NAMALWA (cell line): ENCODE measurements at regions not wholly inside any gene's neighbourhood (a gene's known extent, or its start where the extent isn't known, plus 50 kb on each side); places are given as distances from the start of the nearest gene placed in this dataset.

ENCODE experiments used
- DNase-seq: peaks from one replicate; pipeline ENCODE4 v3.0.0-alpha.2; 2015; ENCODE audit warnings: low spot score

- DNase-seq: no peak
Observed at GRCh38 chr10:117927332-117927731, 119.4 kb downstream of the RAB11FIP2 start.

- DNase-seq: no peak
Observed at GRCh38 chr10:117927871-117928270, 118.9 kb downstream of the RAB11FIP2 start.

DNA sequence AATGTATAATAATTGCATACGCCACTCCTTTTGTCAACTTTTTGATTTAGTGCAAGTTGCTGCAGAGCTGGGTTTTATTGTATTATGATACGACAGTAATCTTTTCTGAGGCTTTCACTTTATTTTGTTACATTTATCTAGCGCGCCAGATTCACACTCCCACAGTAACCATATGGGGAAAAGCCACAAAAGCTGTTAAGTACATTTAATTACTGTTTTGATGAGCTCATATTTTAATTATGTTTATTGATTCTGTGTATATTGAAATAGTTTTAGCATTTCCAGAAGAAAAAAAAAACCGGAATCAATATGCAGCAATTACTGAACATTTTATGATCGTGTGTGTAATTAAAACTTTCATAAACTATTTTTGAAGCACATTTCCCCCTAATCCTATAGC lies 118.5 kb downstream of the RAB11FIP2 start:
- DNase-seq: no peak

GRCh38 chr10:117928741-117929140 lies 118.0 kb downstream of the RAB11FIP2 start:
- DNase-seq: no peak

GRCh38 chr10:117929327-117930067 lies 117.2 kb downstream of the RAB11FIP2 start:
- DNase-seq: no peak

GRCh38 chr10:117931078-117931477 lies 115.7 kb downstream of the RAB11FIP2 start:
- DNase-seq: no peak

DNA sequence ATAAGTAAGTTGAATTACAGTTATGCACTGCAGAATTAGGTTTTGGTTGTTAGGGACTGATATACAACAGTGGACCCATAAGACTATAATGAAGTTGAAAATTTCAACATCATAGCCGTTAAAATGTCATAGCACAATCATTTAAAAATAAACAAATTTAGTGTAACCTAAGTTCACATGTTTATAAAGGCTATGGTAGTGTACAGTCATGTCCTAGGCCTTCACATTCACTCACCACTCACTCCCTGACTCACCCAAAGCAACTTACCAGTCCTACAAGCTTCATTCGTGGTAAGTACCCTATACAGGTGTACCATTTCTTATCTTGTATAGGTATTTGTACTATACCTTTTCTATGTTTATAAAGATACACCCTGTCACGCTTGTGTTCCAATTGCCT lies 113.7 kb downstream of the RAB11FIP2 start:
- DNase-seq: no peak

GRCh38 chr10:117934477-117934876 lies 112.3 kb downstream of the RAB11FIP2 start:
- DNase-seq: no peak

DNA sequence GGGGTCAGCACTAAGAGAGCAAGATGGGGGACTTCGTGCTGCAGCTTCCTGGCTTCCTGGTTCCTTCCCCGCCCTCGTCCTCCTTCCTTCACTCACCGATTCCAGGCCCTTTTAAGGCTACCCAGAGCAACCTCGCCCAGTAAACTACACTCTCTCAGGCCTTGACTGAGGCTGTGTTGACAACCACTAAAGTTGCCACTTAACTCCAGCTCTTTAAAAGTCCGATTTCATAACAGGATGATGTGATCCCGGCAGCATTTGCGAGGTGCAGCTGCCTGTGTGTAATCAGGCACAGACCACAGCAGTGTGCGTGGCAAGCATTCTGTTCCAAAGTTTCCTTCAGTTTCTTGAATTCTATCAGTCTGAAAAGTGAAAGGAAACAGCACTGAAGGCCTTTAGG lies 110.6 kb downstream of the RAB11FIP2 start:
- no peak for DNase-seq

- no peak for DNase-seq
Observed at GRCh38 chr10:117936566-117936965, 110.2 kb downstream of the RAB11FIP2 start.

DNA sequence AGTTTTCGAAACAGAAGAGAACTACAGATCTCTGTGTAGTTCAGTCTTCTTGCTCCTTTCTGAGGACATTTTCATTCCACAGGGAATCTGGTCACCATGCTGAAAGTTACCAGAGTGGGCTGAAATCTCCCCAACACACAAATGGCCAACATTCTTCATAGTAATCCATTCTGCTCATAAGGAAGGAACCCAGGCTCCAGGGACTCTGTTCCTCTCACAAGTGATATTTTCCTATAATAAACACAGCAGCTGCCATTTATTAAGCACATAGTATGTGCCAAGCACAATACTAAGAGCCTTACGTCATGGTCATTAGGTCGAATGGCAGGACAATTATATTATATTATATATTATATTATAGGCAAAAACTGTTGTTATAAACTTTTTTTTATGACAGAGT lies 109.8 kb downstream of the RAB11FIP2 start:
- DNase-seq: no peak

- no peak for DNase-seq
Observed at GRCh38 chr10:117938104-117938503, 108.6 kb downstream of the RAB11FIP2 start.

DNA sequence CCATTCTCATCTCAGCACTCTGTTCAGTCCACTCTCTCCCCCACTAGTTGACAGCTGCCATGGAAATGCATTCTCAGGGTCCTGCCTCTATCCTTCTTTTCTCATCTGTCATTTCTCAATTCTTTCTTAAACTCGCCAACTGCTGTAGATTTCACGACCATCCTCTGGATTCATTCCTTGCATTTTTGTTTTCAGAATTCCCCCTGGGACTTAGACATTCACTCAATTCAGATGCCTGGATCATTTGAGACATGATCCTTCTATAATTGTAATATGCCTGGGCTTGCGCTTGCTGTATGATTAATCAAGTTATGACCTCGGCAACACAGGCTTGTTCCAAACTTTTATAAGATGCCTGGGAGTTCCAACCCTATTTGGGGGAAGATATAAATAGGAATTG lies 104.5 kb downstream of the RAB11FIP2 start:
- DNase-seq: no peak

DNA sequence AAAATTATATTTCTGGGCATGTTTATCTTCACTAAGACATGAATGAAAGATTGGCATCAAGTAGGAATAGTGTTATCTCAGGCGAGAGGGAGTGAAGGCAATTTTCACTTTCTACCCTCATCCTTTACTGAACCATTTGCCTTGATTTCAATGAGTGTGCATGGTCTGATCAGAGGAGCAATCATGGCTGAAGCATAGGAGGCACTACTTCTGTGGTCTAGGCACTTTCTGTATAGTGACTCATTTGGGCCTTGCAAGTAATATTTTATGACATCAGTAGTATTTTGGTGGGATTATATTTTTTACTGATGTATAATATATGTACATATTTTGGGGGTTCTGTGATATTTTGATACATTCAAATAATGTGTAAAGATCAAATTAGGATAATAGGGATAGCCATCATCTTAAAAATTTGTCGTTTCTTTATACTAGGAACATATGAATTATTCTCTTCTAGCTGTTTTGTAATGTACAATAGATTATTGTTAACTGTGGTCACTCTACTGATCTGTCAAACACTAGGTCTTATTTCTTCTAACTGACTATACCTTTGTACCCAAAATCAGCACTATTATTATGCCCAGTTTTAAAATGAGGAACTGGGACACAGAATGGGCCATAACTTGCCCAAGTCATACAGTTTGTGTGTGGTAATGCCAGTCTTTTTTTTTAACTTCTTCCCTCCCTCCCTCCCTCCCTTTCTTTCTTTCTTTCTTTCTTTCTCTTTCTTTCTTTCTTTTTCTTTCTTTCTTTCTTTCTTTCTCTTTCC lies 101.9 kb downstream of the RAB11FIP2 start:
- no peak for DNase-seq

DNA sequence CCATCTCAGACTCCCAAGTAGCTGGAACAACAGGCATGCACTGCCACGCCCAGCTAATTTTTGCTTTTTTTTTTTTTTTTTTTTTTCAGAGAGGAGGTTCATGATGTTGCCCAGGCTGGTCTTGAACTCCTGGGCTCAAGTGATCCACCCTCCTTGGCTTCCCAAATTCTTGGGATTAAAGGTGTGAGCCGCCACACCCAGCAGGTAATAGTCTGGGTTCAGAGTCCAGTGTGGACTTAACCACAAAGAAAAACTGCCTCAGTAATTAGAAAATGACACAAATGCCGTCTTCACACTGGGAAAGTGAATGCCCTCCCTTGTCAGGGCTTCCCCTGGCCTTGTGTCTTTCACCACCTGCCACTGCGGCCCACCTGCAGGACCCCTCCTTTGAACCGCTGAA lies 101.1 kb downstream of the RAB11FIP2 start:
- DNase-seq: no peak

DNA sequence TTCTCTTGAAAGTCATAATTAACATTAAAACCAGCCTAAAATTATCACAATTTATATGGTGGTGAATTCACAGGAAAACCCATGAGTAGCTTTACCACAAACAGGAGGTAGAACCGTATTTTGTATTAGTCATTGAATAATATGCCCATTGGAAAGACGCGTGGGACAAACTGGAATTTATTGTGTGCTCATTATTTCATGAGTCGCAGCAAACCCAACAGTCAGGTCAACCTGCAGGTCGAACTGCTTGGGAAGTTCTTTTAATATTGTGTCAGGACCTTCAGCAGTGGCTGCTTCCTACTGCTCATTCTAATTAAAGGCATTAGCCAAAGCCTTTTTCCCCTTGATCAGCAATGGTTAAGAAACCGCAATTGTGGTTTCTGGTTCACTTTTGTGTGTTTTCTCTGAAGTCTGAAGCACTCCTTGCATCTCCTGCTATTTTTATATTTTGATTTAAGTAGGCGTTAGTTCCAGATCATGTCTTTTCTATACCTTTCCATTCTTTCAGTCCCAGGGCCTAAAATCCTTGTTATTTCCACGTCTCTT lies 100.1 kb downstream of the RAB11FIP2 start:
- DNase-seq: no peak

DNA sequence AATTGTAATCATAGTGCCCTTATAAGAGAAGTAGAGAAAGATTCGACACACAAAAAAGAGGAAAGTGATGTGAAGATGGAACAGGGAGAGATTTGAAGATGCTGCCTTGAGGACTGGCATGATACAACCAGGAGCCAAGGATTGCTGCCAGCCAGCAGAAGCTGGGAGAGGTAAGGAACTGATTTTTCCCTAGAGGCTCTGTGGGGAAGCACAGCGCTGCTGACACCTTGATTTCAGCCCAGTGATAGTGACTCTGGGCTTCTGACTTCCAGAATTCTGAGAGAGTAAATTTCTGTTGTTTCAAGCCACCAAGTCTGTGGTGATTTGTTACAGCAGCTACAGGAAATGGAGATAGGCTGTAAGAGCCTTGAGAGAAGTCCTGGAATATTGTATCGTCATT lies 98.2 kb downstream of the RAB11FIP2 start:
- DNase-seq: no peak

- DNase-seq: no peak
Observed at GRCh38 chr10:117950408-117950807, 96.3 kb downstream of the RAB11FIP2 start.
